Cardiac muscle cell (in vitro differentiated cells and primary cell): ENCODE measurements at regions not wholly inside any gene's neighbourhood (a gene's known extent, or its start where the extent isn't known, plus 50 kb on each side); places are given as distances from the start of the nearest gene placed in this dataset.

ENCODE experiments used
- DNase-seq, 2 donors: peaks; one replicate each; pipeline versions ENCODE4 v3.0.0 to v3.0.0-alpha.2; 2010 to 2017; ENCODE audit warnings: low read depth in 1 of 2, low spot score in 1 of 2
- H3K27ac ChIP-seq: fragments of 200-600 bp; sonication (generic); 2 replicates; pipeline ENCODE4 v1.5.1; 2016
- H3K27me3 ChIP-seq: fragments of 200-600 bp; sonication (generic); 2 replicates; pipeline ENCODE4 v1.6.0; 2016; ENCODE audit warnings: control low read depth
- H3K36me3 ChIP-seq: fragments of 200-600 bp; sonication (generic); 2 replicates; pipeline ENCODE4 v1.5.1; 2016; ENCODE audit warnings: control low read depth
- H3K4me1 ChIP-seq: fragments of 200-600 bp; sonication (generic); 2 replicates; pipeline ENCODE4 v1.8.1; 2017; ENCODE audit warnings: low read depth, mild to moderate bottlenecking, mixed run types
- H3K4me3 ChIP-seq: fragments of 200-600 bp; sonication (generic); 2 replicates; pipeline ENCODE4 v1.5.1; 2016; ENCODE audit warnings: mild to moderate bottlenecking
- H3K9me3 ChIP-seq: fragments of 200-600 bp; sonication (generic); 2 replicates; pipeline ENCODE4 v1.5.1; 2017; ENCODE audit warnings: low read depth, mild to moderate bottlenecking, control low read depth
- TF ChIP-seq, protein P1 (sequence below): IDR thresholded peaks from 2 replicates; pipeline ENCODE4 v1.5.1; 2012; ENCODE audit warnings: low read depth, mild to moderate bottlenecking, low read length

DNA sequence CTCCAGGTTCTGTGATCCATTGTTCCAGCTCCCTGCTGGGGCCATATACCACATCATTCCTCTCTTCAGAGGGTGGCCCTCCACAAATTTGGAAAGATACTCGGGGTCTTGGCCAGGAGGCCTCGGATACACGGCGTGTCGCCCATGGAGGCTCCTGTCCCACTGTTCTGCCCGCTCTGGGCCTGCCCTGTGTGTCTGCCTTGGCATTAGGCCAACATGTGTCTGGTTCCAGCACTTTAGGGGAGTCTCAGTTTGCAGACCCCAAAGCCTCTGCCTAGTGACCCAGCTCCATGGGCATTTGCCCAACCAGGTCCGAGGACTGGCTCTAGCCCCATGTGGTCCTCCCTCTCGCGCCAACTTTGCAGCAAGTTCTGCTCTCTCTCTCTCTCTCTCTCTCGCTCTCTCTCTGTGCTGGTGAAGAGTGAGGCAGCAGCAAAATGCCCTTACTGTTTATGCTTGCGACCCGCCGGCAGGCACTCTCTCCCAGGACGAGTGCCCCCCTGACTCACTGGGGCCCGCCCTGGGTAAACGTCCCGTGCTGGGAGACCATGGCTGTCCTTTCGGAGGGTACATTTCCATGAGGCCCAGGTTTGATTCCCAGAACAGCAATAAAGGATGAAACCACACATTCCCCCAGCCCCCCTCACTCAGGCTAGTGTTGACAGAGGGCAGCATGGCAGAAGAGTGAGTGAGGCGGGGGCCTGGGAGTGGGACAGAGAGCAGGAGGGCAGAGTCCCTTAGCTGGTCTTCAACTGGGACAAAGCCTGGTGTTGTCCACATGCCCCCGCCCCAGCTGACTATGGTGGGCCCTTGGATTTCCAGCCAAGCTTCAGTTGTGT is 77.9 kb downstream of the ISG20 start:
- no peaks in the 10 kb centered on the region for H3K4me1 ChIP-seq
- H3K9me3 ChIP-seq: no peaks in the 10 kb centered on the region
- H3K36me3 ChIP-seq: no peaks in the 10 kb centered on the region
- H3K27me3 ChIP-seq: peaks cover 19% of the 10 kb centered on the region
- H3K4me3 ChIP-seq: no peak overlapping the region
- TF ChIP-seq, protein P1, sequence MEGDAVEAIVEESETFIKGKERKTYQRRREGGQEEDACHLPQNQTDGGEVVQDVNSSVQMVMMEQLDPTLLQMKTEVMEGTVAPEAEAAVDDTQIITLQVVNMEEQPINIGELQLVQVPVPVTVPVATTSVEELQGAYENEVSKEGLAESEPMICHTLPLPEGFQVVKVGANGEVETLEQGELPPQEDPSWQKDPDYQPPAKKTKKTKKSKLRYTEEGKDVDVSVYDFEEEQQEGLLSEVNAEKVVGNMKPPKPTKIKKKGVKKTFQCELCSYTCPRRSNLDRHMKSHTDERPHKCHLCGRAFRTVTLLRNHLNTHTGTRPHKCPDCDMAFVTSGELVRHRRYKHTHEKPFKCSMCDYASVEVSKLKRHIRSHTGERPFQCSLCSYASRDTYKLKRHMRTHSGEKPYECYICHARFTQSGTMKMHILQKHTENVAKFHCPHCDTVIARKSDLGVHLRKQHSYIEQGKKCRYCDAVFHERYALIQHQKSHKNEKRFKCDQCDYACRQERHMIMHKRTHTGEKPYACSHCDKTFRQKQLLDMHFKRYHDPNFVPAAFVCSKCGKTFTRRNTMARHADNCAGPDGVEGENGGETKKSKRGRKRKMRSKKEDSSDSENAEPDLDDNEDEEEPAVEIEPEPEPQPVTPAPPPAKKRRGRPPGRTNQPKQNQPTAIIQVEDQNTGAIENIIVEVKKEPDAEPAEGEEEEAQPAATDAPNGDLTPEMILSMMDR: no peak
- DNase-seq: no peak
- no peak overlapping the region for H3K27ac ChIP-seq

DNA sequence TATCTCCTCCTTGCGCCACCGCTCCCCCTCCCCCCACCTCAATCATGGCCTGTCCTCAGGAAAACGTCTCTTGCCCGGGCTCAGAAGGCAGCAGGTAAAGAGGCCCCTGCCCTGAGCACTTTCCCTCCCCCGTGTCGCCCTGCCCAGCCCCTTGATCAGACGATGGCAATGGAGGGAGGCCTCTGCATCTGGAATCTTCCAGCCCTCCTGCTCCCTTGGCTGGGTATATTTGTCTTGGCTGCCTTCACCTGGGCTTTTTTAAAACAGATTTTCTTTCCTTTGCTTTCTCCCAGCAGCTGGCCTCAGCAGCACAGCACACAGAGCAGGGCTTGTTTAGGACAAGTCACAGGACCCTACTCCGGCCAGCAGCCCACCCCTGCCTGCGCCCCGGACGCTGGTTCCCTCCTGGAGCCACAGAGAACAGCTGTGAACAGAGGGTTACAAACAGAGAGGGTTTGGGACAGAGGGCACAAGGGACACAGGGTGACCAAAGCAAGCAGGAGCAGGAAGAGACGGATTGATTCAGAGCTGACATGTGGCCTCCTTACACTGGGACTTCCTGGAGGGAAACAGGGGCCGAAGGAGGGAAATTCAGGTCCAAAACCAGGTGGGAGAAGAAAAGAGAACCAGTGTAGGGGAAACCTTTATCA is 78.7 kb downstream of the ISG20 start:
- Histone ChIP-seq H3K9me3 (no peaks in the 10 kb centered on the region), H3K4me3 (no peak overlapping the region), H3K36me3 (no peaks in the 10 kb centered on the region), H3K27ac (no peak overlapping the region), H3K27me3 (peaks cover 12% of the 10 kb centered on the region), H3K4me1 (no peaks in the 10 kb centered on the region)
- no peak for DNase-seq
- TF ChIP-seq, protein P1: no peak

DNA sequence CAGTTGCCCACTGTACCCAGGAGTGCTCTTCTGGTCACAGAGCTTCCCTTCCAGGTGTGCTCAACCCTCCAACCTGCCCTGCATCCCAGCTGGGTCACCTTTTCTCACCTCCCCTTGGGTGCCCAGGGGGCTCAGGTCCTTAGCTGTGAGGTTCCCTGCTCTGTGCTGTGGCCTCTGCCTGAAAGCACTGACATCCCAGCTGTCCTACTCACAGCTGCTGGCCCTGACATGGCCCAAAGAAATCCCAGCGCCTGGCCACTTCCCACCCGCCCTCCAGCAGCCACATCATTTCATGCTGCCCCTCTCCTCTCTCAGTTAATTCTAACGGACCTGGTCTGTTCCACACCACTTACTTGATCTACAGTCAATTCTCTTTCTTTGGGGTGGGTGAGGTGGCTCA is 79.9 kb downstream of the ISG20 start:
- Histone ChIP-seq H3K4me3 (no peak overlapping the region), H3K4me1 (no peaks in the 10 kb centered on the region)

DNA sequence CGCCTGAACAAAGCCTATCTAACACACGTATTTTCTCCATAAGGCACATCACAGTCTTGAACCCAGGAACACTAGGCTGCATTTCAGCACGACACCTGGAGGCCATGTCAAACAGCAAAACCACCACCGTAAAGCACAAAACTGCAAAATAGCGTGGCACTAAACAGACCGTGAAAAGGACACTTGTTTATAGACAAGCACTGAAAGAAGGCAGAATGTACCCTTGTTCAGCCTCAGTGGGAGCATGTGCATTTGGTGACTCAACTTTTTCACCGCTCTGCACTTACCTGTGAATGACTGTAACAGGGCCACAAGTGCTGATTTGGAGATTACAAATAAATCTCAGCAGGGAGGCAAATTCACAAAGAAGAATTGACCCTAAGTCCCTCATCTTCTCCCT is 80.8 kb downstream of the ISG20 start:
- DNase-seq: no peak
- Histone ChIP-seq H3K27ac (no peak overlapping the region), H3K4me1 (no peaks in the 10 kb centered on the region), H3K4me3 (no peak overlapping the region), H3K36me3 (no peaks in the 10 kb centered on the region), H3K9me3 (no peaks in the 10 kb centered on the region), H3K27me3 (no peaks in the 10 kb centered on the region)
- TF ChIP-seq, protein P1: no peak

More for the DNA sequence above, 79.9 kb downstream of the ISG20 start:
- no peak for DNase-seq
- Histone ChIP-seq H3K36me3 (no peaks in the 10 kb centered on the region), H3K9me3 (no peaks in the 10 kb centered on the region), H3K27me3 (no peaks in the 10 kb centered on the region), H3K27ac (no peak overlapping the region)
- TF ChIP-seq, protein P1: no peak

DNA sequence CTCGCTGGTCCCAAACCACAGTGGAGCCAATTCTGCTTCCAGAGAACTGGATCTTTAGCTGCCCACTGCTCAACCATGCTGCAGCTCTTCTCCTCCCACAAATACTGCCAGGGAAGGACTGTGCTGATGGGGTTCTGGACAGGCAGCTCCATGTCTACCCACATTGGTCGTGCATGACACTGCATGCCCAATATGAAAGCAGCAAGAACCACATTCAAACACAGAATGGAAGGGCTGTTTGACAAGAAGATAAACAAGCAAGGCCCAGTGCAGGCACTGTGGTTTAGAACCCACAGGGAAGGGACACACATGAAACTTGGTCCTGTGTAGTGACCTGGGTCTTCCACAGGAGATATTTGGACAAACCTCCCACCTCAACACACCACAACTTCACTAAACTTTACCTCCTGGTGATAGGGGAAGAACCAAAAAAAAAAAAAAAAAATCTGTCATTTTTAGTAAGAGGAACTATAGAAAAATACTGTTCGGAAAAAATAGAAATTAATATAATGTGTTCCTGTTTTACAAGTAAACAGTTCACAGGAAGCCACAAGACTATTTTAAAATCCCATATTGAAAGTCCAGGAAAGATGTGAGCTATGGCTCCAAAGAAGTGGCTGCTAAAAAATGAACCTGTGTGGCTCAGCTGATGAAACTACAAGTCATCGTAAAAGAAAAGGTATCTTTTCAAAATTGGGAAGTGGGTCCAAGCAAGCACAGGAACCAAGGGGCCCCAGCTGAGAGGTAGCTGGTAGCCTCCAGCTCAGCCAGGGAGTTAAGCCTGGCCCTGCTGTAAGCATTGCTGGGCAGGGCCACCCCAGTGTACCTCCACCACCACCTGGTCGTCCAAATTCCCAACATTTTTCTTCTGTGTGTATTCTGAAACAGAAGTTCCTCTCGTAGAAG is 77.7 kb upstream of the ACAN start:
- Histone ChIP-seq H3K27me3 (no peaks in the 10 kb centered on the region), H3K4me1 (no peaks in the 10 kb centered on the region), H3K9me3 (no peaks in the 10 kb centered on the region), H3K27ac (no peak overlapping the region), H3K36me3 (no peaks in the 10 kb centered on the region), H3K4me3 (no peak overlapping the region)
- DNase-seq: no peak
- TF ChIP-seq, protein P1: no peak
